Parathyroid adenoma (tissue), 2 donors: ENCODE measurements at regions not wholly inside any gene's neighbourhood (a gene's known extent, or its start where the extent isn't known, plus 50 kb on each side); places are given as distances from the start of the nearest gene placed in this dataset.

Experiments
- H2AFZ ChIP-seq: fragments of 300-600 bp; sonication (generic); one replicate; pipeline ENCODE4 v1.7.0; 2017; ENCODE audit warnings: antibody characterized with exemption, mild to moderate bottlenecking
- H3K27ac ChIP-seq: fragments of 300-600 bp; sonication (generic); one replicate; pipeline ENCODE4 v1.7.0; 2017
- H3K27me3 ChIP-seq: fragments of 300-600 bp; sonication (generic); one replicate; pipeline ENCODE4 v1.7.0; 2017; ENCODE audit warnings: low read length; ENCODE audit not compliant: control insufficient read depth, insufficient read depth
- H3K36me3 ChIP-seq: fragments of 300-600 bp; sonication (generic); one replicate; pipeline ENCODE4 v1.7.0; 2017; ENCODE audit warnings: low read length; ENCODE audit not compliant: control insufficient read depth, insufficient read depth
- H3K4me1 ChIP-seq: fragments of 300-600 bp; sonication (generic); one replicate; pipeline ENCODE4 v1.7.0; 2017; ENCODE audit warnings: control low read depth
- H3K4me2 ChIP-seq: fragments of 300-600 bp; sonication (generic); one replicate; pipeline ENCODE4 v1.7.0; 2017; ENCODE audit warnings: low read length
- H3K4me3 ChIP-seq: fragments of 300-600 bp; sonication (generic); one replicate; pipeline ENCODE4 v1.7.0; 2017; ENCODE audit warnings: low read depth, low read length
- H3K79me2 ChIP-seq: fragments of 300-600 bp; sonication (generic); one replicate; pipeline ENCODE4 v1.7.0; 2017; ENCODE audit warnings: control low read depth
- H3K9ac ChIP-seq: fragments of 300-600 bp; sonication (generic); one replicate; pipeline ENCODE4 v1.7.0; 2017; ENCODE audit warnings: mild to moderate bottlenecking
- H3K9me3 ChIP-seq: fragments of 300-600 bp; sonication (generic); one replicate; pipeline ENCODE4 v1.7.0; 2017; ENCODE audit warnings: low read length; ENCODE audit not compliant: control insufficient read depth
- CTCF ChIP-seq: fragments of 300-600 bp; sonication (generic); IDR thresholded peaks from one replicate; pipeline ENCODE4 v1.7.0; 2017; ENCODE audit warnings: antibody characterized with exemption, mild to moderate bottlenecking
- donor health status: primary hyperparathyroidism.

GRCh38 chr6:163687075-163687474 lies 272.6 kb downstream of the QKI start:
- Histone ChIP-seq H3K27ac (no peak overlapping the region), H3K9ac (no peak overlapping the region), H2AFZ (no peak overlapping the region), H3K9me3 (no peaks in the 10 kb centered on the region), H3K4me1 (no peaks in the 10 kb centered on the region), H3K4me2 (no peak overlapping the region), H3K79me2 (no peaks in the 10 kb centered on the region), H3K36me3 (no peaks in the 10 kb centered on the region), H3K4me3 (no peak overlapping the region), H3K27me3 (no peaks in the 10 kb centered on the region)
- TF ChIP-seq CTCF, result no peak

- TF ChIP-seq CTCF, result no peak
- Histone ChIP-seq H2AFZ (no peak overlapping the region), H3K9me3 (no peaks in the 10 kb centered on the region), H3K4me3 (no peak overlapping the region), H3K27ac (no peak overlapping the region), H3K79me2 (no peaks in the 10 kb centered on the region), H3K9ac (no peak overlapping the region), H3K4me2 (no peak overlapping the region), H3K27me3 (no peaks in the 10 kb centered on the region), H3K36me3 (no peaks in the 10 kb centered on the region), H3K4me1 (no peaks in the 10 kb centered on the region)
These were observed 271.8 kb downstream of the QKI start for GRCh38 chr6:163686301-163686700.

- Histone ChIP-seq H3K4me2 (no peak overlapping the region), H3K79me2 (no peaks in the 10 kb centered on the region), H3K27ac (no peak overlapping the region), H3K4me1 (no peaks in the 10 kb centered on the region), H3K4me3 (no peak overlapping the region), H2AFZ (no peak overlapping the region), H3K27me3 (no peaks in the 10 kb centered on the region), H3K9ac (no peak overlapping the region), H3K36me3 (no peaks in the 10 kb centered on the region), H3K9me3 (no peaks in the 10 kb centered on the region)
- TF ChIP-seq CTCF, result no peak
These were observed 268.6 kb downstream of the QKI start for GRCh38 chr6:163683105-163683622.

GRCh38 chr6:163679753-163680152 lies 265.2 kb downstream of the QKI start:
- H3K4me3 ChIP-seq, result no peak overlapping the region
- no peak overlapping the region for H3K4me2 ChIP-seq
- H2AFZ ChIP-seq, result no peak overlapping the region
- H3K27ac ChIP-seq, result no peak overlapping the region
- no peak for TF ChIP-seq CTCF
- H3K79me2 ChIP-seq, result no peaks in the 10 kb centered on the region
- no peaks in the 10 kb centered on the region for H3K9me3 ChIP-seq
- no peaks in the 10 kb centered on the region for H3K27me3 ChIP-seq
- H3K4me1 ChIP-seq, result no peaks in the 10 kb centered on the region
- no peak overlapping the region for H3K9ac ChIP-seq
- H3K36me3 ChIP-seq, result no peaks in the 10 kb centered on the region

GRCh38 chr6:163679012-163679660 lies 264.6 kb downstream of the QKI start:
- Histone ChIP-seq H3K36me3 (no peaks in the 10 kb centered on the region), H3K4me1 (no peaks in the 10 kb centered on the region), H3K4me2 (no peak overlapping the region), H3K27me3 (no peaks in the 10 kb centered on the region), H3K27ac (no peak overlapping the region), H3K79me2 (no peaks in the 10 kb centered on the region), H3K9me3 (no peaks in the 10 kb centered on the region), H3K9ac (no peak overlapping the region), H2AFZ (no peak overlapping the region), H3K4me3 (no peak overlapping the region)
- no peak for TF ChIP-seq CTCF
